Common myeloid progenitor, CD34-positive (primary cell): ENCODE measurements at regions not wholly inside any gene's neighbourhood (a gene's known extent, or its start where the extent isn't known, plus 50 kb on each side); places are given as distances from the start of the nearest gene placed in this dataset.

Source experiments
- CTCF ChIA-PET: fragments of 350-600 bp; sonication (Branson Sonifier 250); formaldehyde crosslinking; loops from one replicate; lab custom pipeline; 2021; ENCODE audit warnings: antibody characterized with exemption; lab: Charles Lee
- POLR2A ChIA-PET: fragments of 350-600 bp; sonication (Branson Sonifier 250); formaldehyde crosslinking; loops from one replicate; lab custom pipeline; 2021; ENCODE audit warnings: antibody characterized with exemption; lab: Charles Lee
- DNase-seq, 3 donors: peaks; one replicate each; pipeline versions ENCODE4 v3.0.0 to v3.0.0-alpha.2; 2013
- H3K27ac ChIP-seq, 2 experiments: 1 replicate in 1 of 2; 2 replicates in 1 of 2; pipeline ENCODE4 v1.7.0; 2013; ENCODE audit warnings: inconsistent platforms in 2 of 2, low read length in 2 of 2, mild to moderate bottlenecking in 2 of 2, low read depth in 1 of 2, moderate library complexity in 1 of 2; ENCODE audit not compliant: severe bottlenecking in 2 of 2, insufficient read depth in 1 of 2, poor library complexity in 1 of 2
- H3K27me3 ChIP-seq, 5 experiments: replicated peaks in 2 of 5; 1 replicate in 3 of 5; 2 replicates in 2 of 5; pipeline versions ENCODE4 v1.6.1 to v1.7.0; 2013; ENCODE audit warnings: low read length in 4 of 5, mild to moderate bottlenecking in 2 of 5, moderate library complexity in 2 of 5, inconsistent platforms in 1 of 5; ENCODE audit not compliant: insufficient read depth in 5 of 5, control insufficient read depth in 4 of 5
- H3K36me3 ChIP-seq, 4 experiments: 1 replicate in 2 of 4; 2 replicates in 2 of 4; pipeline versions ENCODE4 v1.6.1 to v1.7.0; 2013; ENCODE audit warnings: low read length in 3 of 4, control low read depth in 1 of 4, mild to moderate bottlenecking in 1 of 4; ENCODE audit not compliant: control insufficient read depth in 4 of 4, insufficient read depth in 4 of 4
- H3K4me1 ChIP-seq, 4 experiments: 1 replicate in 3 of 4; 2 replicates in 1 of 4; pipeline versions ENCODE4 v1.6.1 to v1.7.1; 2013; ENCODE audit warnings: low read length in 3 of 4, mild to moderate bottlenecking in 3 of 4, control low read depth in 1 of 4, inconsistent platforms in 1 of 4, moderate library complexity in 1 of 4; ENCODE audit not compliant: control insufficient read depth in 4 of 4, insufficient read depth in 4 of 4; ENCODE audit errors: control extremely low read depth in 1 of 4
- H3K4me3 ChIP-seq, 7 experiments: 1 replicate in 4 of 7; 2 replicates in 3 of 7; pipeline versions ENCODE4 v1.5.1 to v1.7.0; 2013; ENCODE audit warnings: mild to moderate bottlenecking in 7 of 7, low read length in 6 of 7, moderate library complexity in 6 of 7, inconsistent platforms in 2 of 7, low read depth in 2 of 7, control low read depth in 1 of 7; ENCODE audit not compliant: insufficient read depth in 4 of 7, control insufficient read depth in 1 of 7; ENCODE audit errors: extremely low read depth in 1 of 7
- H3K9me3 ChIP-seq, 5 experiments: 1 replicate in 4 of 5; 2 replicates in 1 of 5; pipeline versions ENCODE4 v1.6.1 to v1.7.1; 2013; ENCODE audit warnings: low read length in 4 of 5, mild to moderate bottlenecking in 2 of 5, inconsistent platforms in 1 of 5, low read depth in 1 of 5, moderate library complexity in 1 of 5; ENCODE audit not compliant: control insufficient read depth in 4 of 5, insufficient read depth in 2 of 5; ENCODE audit errors: control extremely low read depth in 1 of 5
- WGBS: methylation state at CpG from one replicate; pipeline ENCODE4 v1.1.5; 2013; ENCODE audit not compliant: insufficient coverage; 5-methylcytosine and 5-hydroxymethylcytosine counted together

- Histone ChIP-seq H3K27me3 (no peaks in the 10 kb centered on the region), H3K9me3 (no peaks in the 10 kb centered on the region), H3K27ac (no peak overlapping the region), H3K36me3 (no peaks in the 10 kb centered on the region), H3K4me3 (no peak overlapping the region), H3K4me1 (no peaks in the 10 kb centered on the region)
- ChIA-PET CTCF (no interaction called here), POLR2A (no interaction called here)
- 96% methylated on average over 5 of the region's 5 CpGs for WGBS
- DNase-seq = no peak
Observed at GRCh38 chr2:220892018-220892634, 680.0 kb downstream of the EPHA4 start.

GRCh38 chr2:220893411-220893810 lies 678.7 kb downstream of the EPHA4 start:
- WGBS = no CpG with 5 or more reads among the region's 2 CpGs
- Histone ChIP-seq H3K9me3 (no peaks in the 10 kb centered on the region), H3K36me3 (no peaks in the 10 kb centered on the region), H3K27me3 (no peaks in the 10 kb centered on the region), H3K27ac (no peak overlapping the region), H3K4me3 (no peak overlapping the region), H3K4me1 (no peaks in the 10 kb centered on the region)
- no peak for DNase-seq
- POLR2A ChIA-PET = no interaction called here
- CTCF ChIA-PET = interaction anchor here (1.3 kb wide), 1 partner anchor 12 kb away, joined by 4 read pairs; no protein-coding TSS in a partner anchor

- CTCF ChIA-PET = interaction anchor here (1.3 kb wide), 1 partner anchor 12 kb away, joined by 4 read pairs; no protein-coding TSS in a partner anchor
- no peaks in the 10 kb centered on the region for H3K27me3 ChIP-seq
Observed at GRCh38 chr2:220894069-220894468, 678.0 kb downstream of the EPHA4 start.

GRCh38 chr2:220899492-220899891 lies 672.6 kb downstream of the EPHA4 start:
- DNase-seq = no peak
- POLR2A ChIA-PET = no interaction called here
- WGBS = 80% methylated on average over 1 of the region's 1 CpG

More at GRCh38 chr2:220894069-220894468, 678.0 kb downstream of the EPHA4 start:
- POLR2A ChIA-PET = no interaction called here
- DNase-seq = no peak
- Histone ChIP-seq H3K4me1 (no peaks in the 10 kb centered on the region), H3K4me3 (no peak overlapping the region), H3K9me3 (no peaks in the 10 kb centered on the region), H3K27ac (no peak overlapping the region), H3K36me3 (no peaks in the 10 kb centered on the region)
- no CpG with 5 or more reads among the region's 1 CpG for WGBS

GRCh38 chr2:220904015-220904414 lies 668.1 kb downstream of the EPHA4 start:
- Histone ChIP-seq H3K27ac (no peak overlapping the region), H3K36me3 (no peaks in the 10 kb centered on the region), H3K4me1 (no peaks in the 10 kb centered on the region), H3K27me3 (peaks cover 0 to 2% (median 0%) of the 10 kb centered on the region in 5 experiments), H3K4me3 (no peak overlapping the region), H3K9me3 (no peaks in the 10 kb centered on the region)
- POLR2A ChIA-PET = no interaction called here
- CTCF ChIA-PET = no interaction called here
- 100% methylated on average over 2 of the region's 2 CpGs for WGBS
- DNase-seq = no peak

More at GRCh38 chr2:220899492-220899891, 672.6 kb downstream of the EPHA4 start:
- no peak overlapping the region for H3K27ac ChIP-seq
- no peaks in the 10 kb centered on the region for H3K4me1 ChIP-seq
- H3K36me3 ChIP-seq = no peaks in the 10 kb centered on the region
- H3K4me3 ChIP-seq = no peak overlapping the region
- no peaks in the 10 kb centered on the region for H3K9me3 ChIP-seq
- CTCF ChIA-PET = no interaction called here
- peaks cover 0 to 2% (median 0%) of the 10 kb centered on the region in 5 experiments for H3K27me3 ChIP-seq

- H3K4me3 ChIP-seq = no peak overlapping the region
- H3K36me3 ChIP-seq = no peaks in the 10 kb centered on the region
- H3K4me1 ChIP-seq = no peaks in the 10 kb centered on the region
- ChIA-PET CTCF (no interaction called here), POLR2A (no interaction called here)
- no peaks in the 10 kb centered on the region for H3K27me3 ChIP-seq
- no peaks in the 10 kb centered on the region for H3K9me3 ChIP-seq
- H3K27ac ChIP-seq = no peak overlapping the region
- DNase-seq = no peak
Observed at GRCh38 chr2:220913384-220913783, 658.7 kb downstream of the EPHA4 start.

GRCh38 chr2:220915092-220915623 lies 656.9 kb downstream of the EPHA4 start:
- Histone ChIP-seq H3K36me3 (no peaks in the 10 kb centered on the region), H3K27me3 (no peaks in the 10 kb centered on the region), H3K27ac (no peak overlapping the region), H3K4me1 (no peaks in the 10 kb centered on the region), H3K4me3 (no peak overlapping the region), H3K9me3 (no peaks in the 10 kb centered on the region)
- DNase-seq = no peak
- ChIA-PET POLR2A (no interaction called here), CTCF (no interaction called here)
- 100% methylated on average over 1 of the region's 2 CpGs for WGBS
